Erythroblast (primary cell): ENCODE measurements at regions not wholly inside any gene's neighbourhood (a gene's known extent, or its start where the extent isn't known, plus 50 kb on each side); places are given as distances from the start of the nearest gene placed in this dataset.

Experiments used
- GATA1 ChIP-seq: IDR thresholded peaks from 2 replicates; pipeline ENCODE4 v1.6.1; 2011; ENCODE audit warnings: low read depth, mild to moderate bottlenecking, control low read depth, low read length, moderate library complexity
- POLR2A ChIP-seq: IDR thresholded peaks from 2 replicates; pipeline ENCODE4 v1.6.1; 2011; ENCODE audit warnings: mild to moderate bottlenecking, low read length

DNA sequence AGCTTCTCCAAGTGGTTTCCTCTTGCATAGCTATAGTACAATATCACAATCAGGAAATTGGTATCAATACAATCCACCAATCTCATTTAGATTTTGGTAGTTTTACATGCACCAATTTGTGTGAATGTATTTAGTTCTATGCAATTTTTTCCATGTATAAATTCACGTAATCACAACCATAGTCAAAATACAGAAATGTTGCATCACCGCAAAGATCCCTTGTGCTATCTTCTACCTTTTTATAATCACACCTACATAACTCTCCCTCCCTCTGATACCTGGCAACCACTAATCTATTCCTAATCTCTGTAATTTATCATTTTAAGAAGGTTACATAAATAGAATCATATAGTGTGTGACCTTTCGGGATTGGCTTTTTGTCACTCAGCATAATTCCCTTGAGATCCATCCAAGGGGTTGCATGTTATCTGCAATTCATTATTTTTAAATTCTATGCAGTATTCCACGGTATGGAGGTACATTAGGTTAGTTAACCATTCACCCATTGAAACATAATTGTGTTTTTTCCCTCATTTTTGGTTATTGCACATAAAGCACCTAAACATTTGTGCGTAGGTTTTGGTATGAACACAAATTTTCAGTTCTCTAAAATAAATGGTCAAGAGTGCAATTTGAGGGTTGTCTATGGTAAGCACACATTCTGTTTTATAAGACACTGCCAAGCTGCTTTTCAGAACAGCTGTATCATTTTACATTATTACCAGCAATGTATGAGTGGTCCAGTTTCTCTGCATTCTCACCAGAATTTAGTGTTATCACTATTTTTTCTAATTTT, 95.1 kb upstream of the SLC22A23 start:
- TF ChIP-seq POLR2A (no peak), GATA1 (no peak)
